Heart right ventricle (tissue), 16 donors: ENCODE measurements at regions not wholly inside any gene's neighbourhood (a gene's known extent, or its start where the extent isn't known, plus 50 kb on each side); places are given as distances from the start of the nearest gene placed in this dataset.
A peak's percentile ranks its signal among the peaks of the same experiment; 100 is the strongest.

Experiments used
- ATAC-seq, 8 donors: fragments of 200-7000 bp; cut with Tn5 transposase; one replicate each; pipeline ENCODE4 v1.9.1; 2020; ENCODE audit warnings: mild to moderate bottlenecking in 8 of 8, moderate library complexity in 8 of 8, moderate number of reproducible peaks in 1 of 8
- DNase-seq, 2 donors: peaks; one replicate each; pipeline ENCODE4 v3.0.0-alpha.2; 2020
- H3K27ac ChIP-seq, 10 donors: fragments of 200-600 bp; sonication (generic) in 2 of 10; one replicate each; pipeline versions ENCODE4 v1.5.0 to v1.8.0; 2020 to 2022; ENCODE audit warnings: mild to moderate bottlenecking in 3 of 10
- H3K27me3 ChIP-seq, 7 donors: fragments of 200-600 bp; one replicate each; pipeline ENCODE4 v1.8.0; 2021 to 2022; ENCODE audit warnings: mild to moderate bottlenecking in 2 of 7
- H3K36me3 ChIP-seq, 9 donors: fragments of 200-600 bp; sonication (generic) in 1 of 9; one replicate each; pipeline versions ENCODE4 v1.5.0 to v1.8.0; 2020 to 2022; ENCODE audit warnings: mild to moderate bottlenecking in 2 of 9
- H3K4me1 ChIP-seq, 9 donors: fragments of 200-600 bp; sonication (generic) in 1 of 9; one replicate each; pipeline versions ENCODE4 v1.5.0 to v1.8.0; 2020 to 2022; ENCODE audit warnings: mild to moderate bottlenecking in 4 of 9
- H3K4me3 ChIP-seq, 10 donors: fragments of 200-600 bp; sonication (generic) in 2 of 10; one replicate each; pipeline versions ENCODE4 v1.5.0 to v1.8.0; 2020 to 2022; ENCODE audit warnings: mild to moderate bottlenecking in 7 of 10, moderate library complexity in 2 of 10
- H3K9me3 ChIP-seq, 11 donors: fragments of 200-600 bp in 10 of 11; sonication (generic) in 2 of 11; one replicate each; pipeline versions ENCODE4 v1.5.0 to v1.8.0; 2013 to 2022; ENCODE audit warnings: mild to moderate bottlenecking in 2 of 11, control low read depth in 1 of 11, moderate library complexity in 1 of 11
- WGBS, 2 donors: extraction: QIAGEN DNeasy Blood & Tissue Kit; methylation state at CpG; one replicate each; pipeline ENCODE4 v1.1.7; 2013; ENCODE audit warnings: inconsistent platforms in 1 of 2; 5-methylcytosine and 5-hydroxymethylcytosine counted together
- intact Hi-C, 10 donors: fragments of 100-400 bp; cut with DNase I; formaldehyde crosslinking; loops; one replicate each; pipeline versions ENCODE4 v1.11.1 to v1.14.2; 2022
- TF ChIP-seq, protein P1 (sequence below), 9 donors: fragments of 200-600 bp; sonication (generic) in 2 of 9; IDR thresholded peaks; one replicate each; pipeline versions ENCODE4 v1.5.0 to v1.8.0; 2021 to 2022; ENCODE audit warnings: antibody characterized with exemption in 9 of 9, mild to moderate bottlenecking in 5 of 9, moderate library complexity in 1 of 9
- donor health status: Arrhythmogenic right ventricular cardiomyopathy.
- donor health status: ischemic (EF 13 %, LVEDD 7.1; RV severe dilation, severe dysfunction).
- donor health status: healthy with polysubstance abuse.
- donor health status: DM: no; HTN: yes; CAD: no.
- donor health status: DM: no; HTN: no; CAD: no.
- donor health status: ischemic (EF 25% LVEDD 6.9; RV normal size, moderate dysfunction).
- donor health status: ischemic (EF 25% LVEDD 5.7; RV mildly dilated, moderate dysfunction).
- donor health status: healthy.
- donor health status: DM: yes; HTN: yes; CAD: no.
- donor health status: Ischemic cardiomyopathy.
- donor health status: ischemic (EF 35%, LVEDD 5.7; RV mildly dilated, moderate dysfunction).
- donor health status: nonischemic (EF 11% LVEDD 7.7; RV severe dilation, severe dysfunction).
- donor health status: DM: yes; HTN: yes; CAD: no.
- donor health status: PGD.
- donor health status: ischemic (EF 29% LVEDD 5.4; RV normal size, mild dysfunction).
- donor health status: nonischemic (EF 23%, LVEDD 6.1; RV moderate dilation, normal function).

DNA sequence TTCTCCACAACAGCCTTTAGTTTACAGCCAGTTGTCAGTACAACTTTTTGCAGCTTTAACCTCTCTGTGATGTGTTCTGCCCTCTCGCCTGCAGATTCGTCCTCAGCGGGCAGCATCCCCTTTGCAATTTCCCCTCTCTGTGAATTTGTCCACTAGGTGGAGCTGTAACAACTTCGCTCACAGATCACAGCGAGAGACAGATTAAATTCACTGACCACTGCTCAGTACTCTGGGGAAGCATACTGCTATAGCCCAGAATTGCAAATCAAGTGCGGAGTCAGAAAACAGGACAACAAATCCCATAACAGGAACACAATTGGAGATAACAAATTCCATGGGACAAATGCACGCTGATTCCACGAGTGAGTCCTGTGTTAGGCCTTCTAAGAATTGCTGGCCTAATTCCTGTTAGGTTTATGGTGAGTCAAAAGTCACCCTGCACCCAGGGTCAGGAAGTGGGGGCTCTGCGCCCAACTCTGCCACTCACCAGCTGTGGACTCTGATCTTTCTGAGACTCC is 2124.9 kb downstream of the MAT2B start:
- intact Hi-C loops = loop anchor here in 2 of 10 donors (10.0 kb wide), 1 partner anchor 1414 kb away; no protein-coding TSS in a partner anchor
- H3K4me1 ChIP-seq = no peaks in the 10 kb centered on the region
- 13 to 14% methylated on average over 9 of the region's 9 CpGs for WGBS, 2 donors
- no peak overlapping the region for H3K27ac ChIP-seq
- DNase-seq = peak in 1 of 2 donors; percentile 40
- H3K36me3 ChIP-seq = no peaks in the 10 kb centered on the region
- ATAC-seq = peak in 6 of 8 donors; percentile 34 to 81 (median 54)
- no peak overlapping the region for H3K4me3 ChIP-seq
- H3K9me3 ChIP-seq = no peaks in the 10 kb centered on the region
- TF ChIP-seq, protein P1, sequence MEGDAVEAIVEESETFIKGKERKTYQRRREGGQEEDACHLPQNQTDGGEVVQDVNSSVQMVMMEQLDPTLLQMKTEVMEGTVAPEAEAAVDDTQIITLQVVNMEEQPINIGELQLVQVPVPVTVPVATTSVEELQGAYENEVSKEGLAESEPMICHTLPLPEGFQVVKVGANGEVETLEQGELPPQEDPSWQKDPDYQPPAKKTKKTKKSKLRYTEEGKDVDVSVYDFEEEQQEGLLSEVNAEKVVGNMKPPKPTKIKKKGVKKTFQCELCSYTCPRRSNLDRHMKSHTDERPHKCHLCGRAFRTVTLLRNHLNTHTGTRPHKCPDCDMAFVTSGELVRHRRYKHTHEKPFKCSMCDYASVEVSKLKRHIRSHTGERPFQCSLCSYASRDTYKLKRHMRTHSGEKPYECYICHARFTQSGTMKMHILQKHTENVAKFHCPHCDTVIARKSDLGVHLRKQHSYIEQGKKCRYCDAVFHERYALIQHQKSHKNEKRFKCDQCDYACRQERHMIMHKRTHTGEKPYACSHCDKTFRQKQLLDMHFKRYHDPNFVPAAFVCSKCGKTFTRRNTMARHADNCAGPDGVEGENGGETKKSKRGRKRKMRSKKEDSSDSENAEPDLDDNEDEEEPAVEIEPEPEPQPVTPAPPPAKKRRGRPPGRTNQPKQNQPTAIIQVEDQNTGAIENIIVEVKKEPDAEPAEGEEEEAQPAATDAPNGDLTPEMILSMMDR (IDR thresholded peaks at IDR 0.05) = peak; percentile 38 to 79 (median 74)
- peaks cover 0 to 3% (median 0%) of the 10 kb centered on the region in 7 donors for H3K27me3 ChIP-seq

DNA sequence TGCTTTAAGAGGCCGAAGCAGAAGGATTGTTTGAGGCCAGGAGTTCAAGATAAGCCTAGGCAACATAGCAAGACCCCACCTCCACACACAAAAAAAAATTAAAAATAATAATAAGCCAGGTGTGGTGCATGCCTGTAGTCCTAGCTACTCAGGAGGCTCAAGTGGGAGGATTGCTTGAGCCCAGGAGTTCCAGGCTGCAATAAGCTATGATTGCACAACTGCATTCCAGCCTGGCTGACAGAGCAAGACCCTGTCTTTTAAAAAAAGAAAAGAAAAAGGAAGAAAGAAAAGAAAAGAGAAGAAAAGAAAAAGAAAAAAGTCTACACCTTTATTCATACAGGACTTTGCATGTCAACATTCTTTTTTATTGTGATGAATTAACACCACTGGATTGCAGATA is 2125.8 kb downstream of the MAT2B start:
- intact Hi-C loops = loop anchor here in 2 of 10 donors (10.0 kb wide), 1 partner anchor 1414 kb away; no protein-coding TSS in a partner anchor
- no peak overlapping the region for H3K27ac ChIP-seq
- no peaks in the 10 kb centered on the region for H3K4me1 ChIP-seq
- no peaks in the 10 kb centered on the region for H3K27me3 ChIP-seq
- no peaks in the 10 kb centered on the region for H3K36me3 ChIP-seq
- no peaks in the 10 kb centered on the region for H3K9me3 ChIP-seq
- 44 to 63% methylated on average over 1 of the region's 1 CpG for WGBS, 2 donors
- ATAC-seq = no peak
- no peak overlapping the region for H3K4me3 ChIP-seq
- TF ChIP-seq, protein P1 (IDR thresholded peaks at IDR 0.05) = no peak
- no peak for DNase-seq

GRCh38 chr5:165642366-165642765 is 2136.9 kb downstream of the MAT2B start:
- WGBS, 2 donors = 62 to 63% methylated on average over 2 of the region's 2 CpGs
- DNase-seq = no peak
- intact Hi-C loops = no loop called here
- Histone ChIP-seq H3K4me1 (no peaks in the 10 kb centered on the region), H3K27me3 (no peaks in the 10 kb centered on the region), H3K36me3 (no peaks in the 10 kb centered on the region), H3K27ac (no peak overlapping the region), H3K9me3 (no peaks in the 10 kb centered on the region), H3K4me3 (no peak overlapping the region)
- ATAC-seq = no peak
- TF ChIP-seq, protein P1 (IDR thresholded peaks at IDR 0.05) = no peak

GRCh38 chr5:165665735-165666400 is 2160.4 kb downstream of the MAT2B start:
- no peak overlapping the region for H3K27ac ChIP-seq
- H3K4me3 ChIP-seq = no peak overlapping the region
- H3K9me3 ChIP-seq = peaks cover 0 to 5% (median 0%) of the 10 kb centered on the region in 11 donors
- WGBS, 2 donors = 80 to 83% methylated on average over 3 of the region's 3 CpGs
- intact Hi-C loops = no loop called here
- H3K27me3 ChIP-seq = no peaks in the 10 kb centered on the region
- ATAC-seq (no peak), DNase-seq (no peak)
- no peaks in the 10 kb centered on the region for H3K36me3 ChIP-seq
- TF ChIP-seq, protein P1 (IDR thresholded peaks at IDR 0.05) = no peak
- no peaks in the 10 kb centered on the region for H3K4me1 ChIP-seq
